WTC11 (cell line): ENCODE measurements at regions not wholly inside any gene's neighbourhood (a gene's known extent, or its start where the extent isn't known, plus 50 kb on each side); places are given as distances from the start of the nearest gene placed in this dataset.

Source experiments
- ATAC-seq: fragments of 200-7000 bp; cut with Tn5 transposase; 2 replicates; pipeline ENCODE4 v1.10.0; 2021; ENCODE audit warnings: mild to moderate bottlenecking, moderate library complexity
- CTCF ChIA-PET: fragments of 300-600 bp; sonication (Branson Sonifier 250); formaldehyde crosslinking; loops from one replicate; lab custom pipeline; 2021; ENCODE audit warnings: antibody characterized with exemption; lab: Charles Lee
- POLR2A ChIA-PET: fragments of 350-600 bp; sonication (Branson Sonifier 250); formaldehyde crosslinking; loops from one replicate; lab custom pipeline; 2021; ENCODE audit warnings: antibody characterized with exemption; lab: Charles Lee
- DNase-seq: peaks from one replicate; pipeline ENCODE4 v3.0.0; 2021; ENCODE audit warnings: low spot score
- H3K27ac Mint-ChIP-seq: 2 replicates; pipeline ENCODE4 v1.8.0; 2021; ENCODE audit warnings: mixed read lengths
- H3K27me3 Mint-ChIP-seq: 2 replicates; pipeline ENCODE4 v1.8.0; 2021; ENCODE audit warnings: low read depth, mild to moderate bottlenecking, moderate library complexity, mixed read lengths
- H3K36me3 Mint-ChIP-seq: 2 replicates; pipeline ENCODE4 v1.8.0; 2021; ENCODE audit warnings: mixed read lengths
- H3K4me1 Mint-ChIP-seq: 2 replicates; pipeline ENCODE4 v1.8.0; 2022; ENCODE audit warnings: mixed read lengths
- H3K4me3 Mint-ChIP-seq: 2 replicates; pipeline ENCODE4 v1.8.0; 2021; ENCODE audit warnings: mild to moderate bottlenecking, moderate library complexity, mixed read lengths
- H3K9me3 Mint-ChIP-seq: 2 replicates; pipeline ENCODE4 v1.8.0; 2021; ENCODE audit warnings: mixed read lengths
- CBFB ChIP-seq: sonication (generic); formaldehyde crosslinking; IDR thresholded peaks from 2 replicates; pipeline ENCODE4 v1.8.1; 2022; ENCODE audit warnings: mild to moderate bottlenecking, low read depth, missing genetic modification reagents
- CTCF ChIP-seq: fragments of 200-600 bp; IDR thresholded peaks from 2 replicates; pipeline ENCODE4 v1.8.0; 2022; ENCODE audit warnings: antibody characterized with exemption
- E2F5 ChIP-seq: sonication (generic); formaldehyde crosslinking; IDR thresholded peaks from 2 replicates; pipeline ENCODE4 v1.8.1; 2022; ENCODE audit warnings: mild to moderate bottlenecking, moderate library complexity, missing genetic modification reagents
- FOXP1 ChIP-seq: sonication (generic); formaldehyde crosslinking; IDR thresholded peaks from 2 replicates; pipeline ENCODE4 v1.8.0; 2022; ENCODE audit warnings: missing genetic modification reagents, mild to moderate bottlenecking, moderate library complexity, borderline replicate concordance
- FOXP4 ChIP-seq: sonication (generic); formaldehyde crosslinking; IDR thresholded peaks from 2 replicates; pipeline ENCODE4 v1.8.0; 2022; ENCODE audit warnings: mild to moderate bottlenecking, missing genetic modification reagents
- GRHL2 ChIP-seq: fragments of 250-450 bp; sonication (Bioruptor Pico); IDR thresholded peaks from 2 replicates; pipeline ENCODE4 v1.8.0; 2022; ENCODE audit warnings: mild to moderate bottlenecking, moderate library complexity; ENCODE audit not compliant: insufficient replicate concordance, severe bottlenecking
- KAT7 ChIP-seq: sonication (generic); formaldehyde crosslinking; IDR thresholded peaks from 2 replicates; pipeline ENCODE4 v1.8.1; 2023; ENCODE audit warnings: missing genetic modification reagents, mild to moderate bottlenecking, borderline replicate concordance
- MAX ChIP-seq: sonication (generic); formaldehyde crosslinking; IDR thresholded peaks from 2 replicates; pipeline ENCODE4 v1.8.0; 2022; ENCODE audit warnings: mild to moderate bottlenecking, missing genetic modification reagents
- MLX ChIP-seq: sonication (generic); formaldehyde crosslinking; IDR thresholded peaks from 2 replicates; pipeline ENCODE4 v1.8.1; 2023; ENCODE audit warnings: mild to moderate bottlenecking, missing genetic modification reagents, moderate library complexity
- NR2C2 ChIP-seq: sonication (generic); formaldehyde crosslinking; IDR thresholded peaks from 2 replicates; pipeline ENCODE4 v1.8.0; 2022; ENCODE audit warnings: mild to moderate bottlenecking, missing genetic modification reagents
- SP1 ChIP-seq: sonication (generic); formaldehyde crosslinking; conservative IDR thresholded peaks from 2 replicates; pipeline ENCODE4 v1.8.1; 2022; ENCODE audit warnings: missing genetic modification reagents
- TCF7 ChIP-seq: sonication (generic); formaldehyde crosslinking; IDR thresholded peaks from 2 replicates; pipeline ENCODE4 v1.8.0; 2022; ENCODE audit warnings: mild to moderate bottlenecking, low read depth, missing genetic modification reagents, moderate library complexity
- TP53 ChIP-seq: sonication (generic); formaldehyde crosslinking; IDR thresholded peaks from 2 replicates; pipeline ENCODE4 v1.8.1; 2023; ENCODE audit warnings: mild to moderate bottlenecking, missing genetic modification reagents
- USF1 ChIP-seq: sonication (generic); formaldehyde crosslinking; IDR thresholded peaks from 2 replicates; pipeline ENCODE4 v1.8.0; 2022; ENCODE audit warnings: mild to moderate bottlenecking, missing genetic modification reagents
- USF2 ChIP-seq: sonication (generic); formaldehyde crosslinking; IDR thresholded peaks from 2 replicates; pipeline ENCODE4 v1.8.1; 2023; ENCODE audit warnings: mild to moderate bottlenecking, missing genetic modification reagents, moderate library complexity
- ZNF281 ChIP-seq: sonication (generic); formaldehyde crosslinking; IDR thresholded peaks from 2 replicates; pipeline ENCODE4 v1.8.0; 2023; ENCODE audit warnings: mild to moderate bottlenecking, missing genetic modification reagents
- ZNF671 ChIP-seq: fragments of 250-450 bp; sonication (Bioruptor Pico); IDR thresholded peaks from 2 replicates; pipeline ENCODE4 v1.8.0; 2021; ENCODE audit warnings: mild to moderate bottlenecking

GRCh38 chr20:17878912-17879602 lies 89.5 kb downstream of the SNX5 start:
- ChIA-PET POLR2A (no interaction called here), CTCF (interaction anchor here (0.7 to 1.0 kb wide), 2 partner anchors 169 to 197 kb away, joined by 3 to 4 read pairs; no protein-coding TSS in a partner anchor)
- H3K27ac Mint-ChIP-seq, result no peak overlapping the region
- no peak for TF ChIP-seq FOXP1 (CRISPR knock-in tag)
- no peak for TF ChIP-seq MLX (CRISPR knock-in tag)
- no peak for TF ChIP-seq FOXP4 (CRISPR knock-in tag)
- no peak for TF ChIP-seq E2F5 (CRISPR knock-in tag)
- TF ChIP-seq ZNF281 (CRISPR knock-in tag), result no peak
- TF ChIP-seq ZNF671 (CRISPR knock-in tag), result no peak
- TF ChIP-seq USF2 (CRISPR knock-in tag), result no peak
- no peak for TF ChIP-seq GRHL2
- no peak for TF ChIP-seq CBFB (CRISPR knock-in tag)
- no peak for TF ChIP-seq NR2C2 (CRISPR knock-in tag)
- TF ChIP-seq MAX (CRISPR knock-in tag), result no peak
- DNase-seq, result no peak
- H3K4me3 Mint-ChIP-seq, result no peak overlapping the region
- no peaks in the 10 kb centered on the region for H3K36me3 Mint-ChIP-seq
- peaks cover 50% of the 10 kb centered on the region for H3K4me1 Mint-ChIP-seq
- ATAC-seq, result no peak
- no peaks in the 10 kb centered on the region for H3K27me3 Mint-ChIP-seq
- no peaks in the 10 kb centered on the region for H3K9me3 Mint-ChIP-seq

- no peak overlapping the region for H3K27ac Mint-ChIP-seq
- CTCF ChIA-PET, result interaction anchor here (0.7 to 1.0 kb wide), 2 partner anchors 168 to 197 kb away, joined by 3 to 4 read pairs; no protein-coding TSS in a partner anchor
- H3K36me3 Mint-ChIP-seq, result no peaks in the 10 kb centered on the region
- POLR2A ChIA-PET, result no interaction called here
- no peaks in the 10 kb centered on the region for H3K27me3 Mint-ChIP-seq
- no peak for DNase-seq
- peaks cover 53% of the 10 kb centered on the region for H3K4me1 Mint-ChIP-seq
- no peak for ATAC-seq
- H3K4me3 Mint-ChIP-seq, result no peak overlapping the region
- H3K9me3 Mint-ChIP-seq, result no peaks in the 10 kb centered on the region
- no peak for TF ChIP-seq TP53 (CRISPR knock-in tag)
- TF ChIP-seq SP1 (CRISPR knock-in tag), result no peak
- no peak for TF ChIP-seq TCF7 (CRISPR knock-in tag)
- no peak for TF ChIP-seq KAT7 (CRISPR knock-in tag)
- TF ChIP-seq E2F5 (CRISPR knock-in tag), result no peak
- TF ChIP-seq ZNF281 (CRISPR knock-in tag), result no peak
- no peak for TF ChIP-seq CTCF
- TF ChIP-seq USF1 (CRISPR knock-in tag), result no peak
Observed at GRCh38 chr20:17878069-17878911, 90.3 kb downstream of the SNX5 start.
